Stimulated activated CD8-positive, alpha-beta memory T cell treated with anti-CD3 and anti-CD28 coated beads, Interleukin-7, amount 100 ng/mL, for 1 hour (primary cell): ENCODE measurements at regions not wholly inside any gene's neighbourhood (a gene's known extent, or its start where the extent isn't known, plus 50 kb on each side); places are given as distances from the start of the nearest gene placed in this dataset.

Experiments
- DNase-seq, 2 donors: peaks; one replicate each; pipeline ENCODE4 v3.0.0-alpha.2; 2020; ENCODE audit warnings: low read depth in 2 of 2

DNA sequence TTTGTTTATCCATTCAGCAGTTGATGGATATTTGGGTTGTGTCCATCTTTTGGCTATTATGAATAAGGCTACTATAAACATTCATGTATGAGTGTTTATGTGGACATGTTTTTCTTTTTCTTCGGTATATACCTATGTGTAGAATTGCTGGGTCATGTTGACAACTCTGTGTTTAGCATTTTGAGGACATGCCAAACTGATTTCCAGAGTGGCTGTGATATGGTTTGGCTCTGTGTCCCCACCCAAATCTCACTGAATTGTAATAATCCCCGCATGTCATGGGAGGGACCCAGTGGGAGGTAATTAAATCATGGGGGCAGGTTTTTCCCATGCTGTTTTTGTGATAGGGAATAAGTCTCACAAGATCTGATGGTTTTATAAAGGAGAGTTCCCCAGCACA, 439.7 kb downstream of the UTRN start:
- DNase-seq, result no peak

GRCh38 chr6:144725736-144726522, 440.8 kb downstream of the UTRN start:
- DNase-seq, result peak in 1 of 2 donors; percentile 2

GRCh38 chr6:144728804-144729203, 443.7 kb downstream of the UTRN start:
- DNase-seq, result no peak

GRCh38 chr6:144729502-144729901, 444.4 kb downstream of the UTRN start:
- no peak for DNase-seq

DNA sequence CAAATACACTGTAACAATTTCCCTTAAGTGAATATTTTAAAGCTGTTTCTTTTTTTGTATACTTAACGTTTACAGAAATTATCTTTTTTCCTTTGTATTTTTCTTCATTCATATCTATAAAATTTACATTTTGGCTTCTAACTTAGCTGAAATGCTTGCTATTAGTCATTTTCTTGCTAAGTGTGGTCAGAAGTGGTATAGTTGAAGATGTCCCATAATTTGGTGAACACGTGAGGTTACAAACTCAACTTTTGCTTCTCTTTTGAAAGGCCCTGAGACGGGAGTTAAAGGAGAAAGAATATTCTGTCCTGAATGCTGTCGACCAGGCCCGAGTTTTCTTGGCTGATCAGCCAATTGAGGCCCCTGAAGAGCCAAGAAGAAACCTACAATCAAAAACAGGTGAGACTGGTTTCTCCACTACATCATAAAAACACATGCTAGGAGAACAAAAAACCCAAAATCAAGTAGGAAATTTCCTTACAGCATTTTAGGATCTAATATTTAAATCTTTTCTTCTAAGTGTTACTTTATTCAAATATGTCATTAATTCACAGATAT, 445.0 kb downstream of the UTRN start:
- DNase-seq, result no peak

GRCh38 chr6:144731229-144731628, 446.1 kb downstream of the UTRN start:
- no peak for DNase-seq

DNA sequence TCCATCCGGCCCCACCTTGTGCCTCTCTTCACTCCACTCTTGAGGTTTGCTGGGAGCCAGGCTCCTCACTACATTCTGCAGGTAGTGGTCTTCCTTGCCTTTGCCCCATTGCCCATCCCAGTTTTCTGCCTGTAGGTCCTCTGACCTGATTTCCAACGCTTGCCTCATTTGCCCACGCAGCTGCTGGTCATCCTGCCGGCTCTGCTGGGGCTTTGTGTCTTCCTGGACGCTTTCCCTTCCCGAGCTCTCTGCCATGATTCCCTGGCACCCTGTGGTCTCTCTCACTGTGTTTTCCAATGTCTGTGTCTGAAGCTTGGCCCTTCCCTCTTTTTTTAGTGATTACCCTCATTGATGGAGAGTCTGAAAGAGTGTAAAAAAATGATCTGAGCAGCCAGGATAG, 451.6 kb downstream of the UTRN start:
- no peak for DNase-seq

DNA sequence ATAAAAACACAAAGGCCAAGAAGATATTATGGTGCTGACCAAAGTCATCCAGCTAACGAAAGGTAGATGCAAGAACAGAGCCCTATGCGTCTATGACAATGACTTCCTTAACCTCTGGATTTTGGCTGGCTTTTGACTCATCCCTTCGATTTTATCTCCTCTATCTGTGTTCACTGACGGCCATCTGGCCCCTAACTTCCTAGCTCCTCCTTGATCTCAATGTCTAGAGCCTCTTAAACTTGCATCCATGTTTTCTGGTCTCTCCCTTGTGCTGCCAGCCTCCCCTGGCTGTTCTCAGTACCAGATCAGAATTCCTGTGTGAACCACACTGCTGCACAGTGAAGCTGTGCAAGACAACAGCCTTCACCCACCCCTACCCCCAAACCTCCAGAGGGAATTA, 452.9 kb downstream of the UTRN start:
- no peak for DNase-seq

GRCh38 chr6:144739873-144740272, 454.7 kb downstream of the UTRN start:
- DNase-seq, result no peak

DNA sequence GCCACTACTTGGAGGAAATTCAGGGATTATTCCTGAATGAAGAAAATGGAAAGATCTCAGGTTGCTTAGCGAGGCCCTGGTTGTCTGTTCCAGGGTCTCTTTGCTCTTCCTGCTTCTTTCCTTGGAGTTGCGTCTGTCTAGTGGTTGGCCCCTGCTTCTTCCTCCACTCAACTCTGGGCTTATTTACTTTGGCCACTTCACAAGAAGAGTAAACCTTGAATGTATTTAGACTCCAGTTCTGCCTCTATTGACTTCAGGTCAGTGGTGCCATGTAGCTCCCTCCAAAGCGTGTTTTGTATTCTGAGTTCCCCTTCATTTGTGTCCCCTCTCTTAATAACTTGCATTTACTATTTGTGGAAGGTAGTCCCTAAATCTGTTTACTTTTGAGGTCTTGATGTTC, 456.5 kb downstream of the UTRN start:
- DNase-seq, result no peak

DNA sequence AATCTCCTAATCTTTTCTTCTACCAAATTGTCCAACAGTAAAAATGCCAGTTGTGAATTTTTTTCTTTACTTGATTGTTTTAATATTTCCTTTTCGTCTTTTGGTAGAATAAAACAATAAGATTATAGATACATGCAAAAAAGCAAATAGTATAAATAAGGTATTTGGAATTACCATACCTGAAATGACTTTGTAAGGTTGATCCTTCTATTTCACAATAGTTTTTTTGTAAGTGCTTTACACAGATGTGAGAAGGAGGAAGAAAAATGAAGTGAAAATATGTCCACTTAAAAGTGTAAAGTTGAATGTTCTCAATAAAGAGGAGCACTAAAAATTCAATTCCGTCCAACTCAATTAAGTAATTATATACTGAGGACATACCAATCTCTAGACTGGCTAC, 457.6 kb downstream of the UTRN start:
- no peak for DNase-seq

DNA sequence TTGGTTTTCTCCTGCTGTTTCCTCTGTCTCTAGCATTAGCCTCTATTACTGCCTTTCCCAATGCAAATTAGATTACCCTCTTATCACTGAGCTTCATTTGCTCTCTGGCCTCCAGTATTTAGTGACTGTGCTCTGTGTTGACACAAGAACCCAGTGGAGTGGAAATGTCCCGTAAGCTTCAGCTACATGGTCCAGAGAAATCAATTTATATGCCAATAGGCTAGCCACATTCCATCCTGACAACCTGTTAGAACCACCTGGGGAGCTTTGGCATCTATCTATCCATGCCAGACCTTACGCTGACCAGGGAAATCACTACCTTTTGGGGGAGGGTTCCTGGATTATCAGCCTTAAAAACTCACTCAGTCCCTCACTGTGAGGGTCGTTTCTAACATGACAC, 459.6 kb downstream of the UTRN start:
- DNase-seq, result no peak

- no peak for DNase-seq
Observed at GRCh38 chr6:144745439-144745838, 460.3 kb downstream of the UTRN start.

GRCh38 chr6:144746902-144747469, 461.9 kb downstream of the UTRN start:
- DNase-seq, result no peak

- no peak for DNase-seq
Observed at GRCh38 chr6:144749263-144749662, 464.1 kb downstream of the UTRN start.

- DNase-seq, result no peak
Observed at GRCh38 chr6:144753023-144753705, 468.0 kb downstream of the UTRN start.

- no peak for DNase-seq
Observed at GRCh38 chr6:144756469-144756868, 471.3 kb downstream of the UTRN start.

DNA sequence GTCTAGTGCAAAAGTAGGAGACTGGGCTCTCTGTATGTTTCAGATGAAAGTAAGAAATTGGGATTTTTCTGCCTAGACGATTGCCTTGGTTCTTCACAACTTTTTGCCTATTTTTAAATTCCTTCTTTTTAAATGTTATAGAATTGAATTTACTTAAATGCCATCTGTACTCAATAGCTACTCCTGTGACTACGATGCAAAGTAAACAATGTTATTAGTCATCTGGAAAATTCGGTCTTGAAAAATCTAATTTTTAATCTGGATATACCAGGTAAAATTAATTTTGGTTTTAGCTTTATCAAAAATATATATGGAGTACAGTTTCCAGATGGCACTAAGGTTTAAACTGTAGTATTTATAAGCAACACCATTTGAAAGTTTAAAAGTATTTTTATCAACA, 472.2 kb downstream of the UTRN start:
- DNase-seq, result no peak

DNA sequence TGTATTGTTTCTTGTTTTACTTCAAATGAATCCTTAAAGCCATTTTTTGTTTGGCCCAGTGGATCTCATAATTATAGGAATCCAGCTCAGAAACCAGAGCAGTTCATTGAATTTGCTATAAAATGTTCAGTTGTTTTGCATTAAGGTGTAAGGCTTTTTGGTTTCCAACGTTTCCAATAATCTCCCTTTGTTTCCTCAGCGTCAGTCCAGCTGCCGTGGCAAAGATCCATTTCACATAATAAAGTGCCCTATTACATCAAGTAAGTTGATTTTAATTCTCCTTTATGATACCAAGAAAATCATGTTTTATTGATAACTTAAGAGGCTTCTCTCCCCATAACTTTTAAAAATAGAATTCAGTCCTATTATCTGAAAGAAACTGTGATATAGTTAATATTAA, 472.6 kb downstream of the UTRN start:
- no peak for DNase-seq

GRCh38 chr6:144758602-144759001, 473.5 kb downstream of the UTRN start:
- DNase-seq, result no peak

DNA sequence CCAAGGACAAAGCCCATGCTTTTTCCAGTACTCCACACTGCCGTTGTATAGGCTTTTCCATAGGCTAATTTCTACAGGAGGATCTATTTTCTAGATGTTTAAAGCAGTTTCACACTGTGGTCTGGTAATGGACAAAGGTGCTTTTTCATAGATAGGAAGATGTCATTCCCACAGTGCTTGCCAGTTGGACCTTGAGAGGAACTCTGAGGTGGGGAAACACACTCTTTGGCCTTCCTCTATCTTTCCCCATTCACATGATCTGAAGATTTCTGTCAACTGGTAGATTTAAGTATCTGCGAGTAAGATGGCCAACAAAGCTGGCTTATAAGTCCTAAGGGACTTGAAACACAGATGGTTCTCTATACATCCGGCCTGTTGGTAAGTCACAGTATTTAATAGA, 477.3 kb downstream of the UTRN start:
- no peak for DNase-seq

DNA sequence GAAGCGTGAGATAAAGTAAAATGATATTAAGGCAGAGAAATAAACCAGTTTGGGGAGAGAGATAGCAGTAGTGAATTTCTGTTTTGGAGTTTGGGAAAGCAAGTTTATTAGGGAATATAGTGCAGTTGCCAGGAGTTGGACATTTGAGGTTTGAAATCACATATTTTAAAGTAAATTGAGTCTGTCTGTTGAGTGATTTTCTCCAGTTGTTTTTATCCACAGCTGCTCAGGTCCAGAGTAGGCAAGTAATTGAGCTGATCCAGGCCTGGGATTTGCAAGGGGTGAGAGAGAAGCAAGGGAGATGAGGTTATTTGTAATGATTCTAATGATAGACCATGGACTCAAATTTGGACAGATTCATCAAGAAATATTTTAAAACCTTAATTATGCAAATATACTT, 481.9 kb downstream of the UTRN start:
- DNase-seq, result no peak

DNA sequence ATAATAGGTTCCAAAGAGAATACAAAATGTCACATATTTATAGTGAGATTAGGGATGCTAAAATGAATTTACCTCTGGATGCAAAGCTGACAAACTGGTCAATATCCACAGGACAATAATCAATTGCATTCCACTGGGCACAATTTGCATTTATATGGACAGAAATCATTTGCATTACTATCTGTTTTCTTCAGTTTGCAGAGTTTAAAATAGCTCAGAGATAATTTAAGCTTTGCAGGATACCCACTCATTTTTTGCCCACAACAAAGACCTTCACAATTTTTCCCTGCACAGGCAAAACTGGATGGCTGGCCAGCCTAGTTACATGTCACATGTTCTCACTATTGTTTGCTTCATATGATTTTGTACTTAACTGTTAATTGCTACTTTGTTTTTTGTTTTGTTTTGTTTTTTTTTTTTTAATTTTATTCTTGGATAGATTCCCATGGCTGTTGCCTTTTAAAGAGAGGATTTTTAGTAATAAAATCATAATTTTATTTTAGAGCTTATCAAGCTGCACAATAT, 483.5 kb downstream of the UTRN start:
- DNase-seq, result no peak
